SK-N-SH (cell line): ENCODE measurements at regions not wholly inside any gene's neighbourhood (a gene's known extent, or its start where the extent isn't known, plus 50 kb on each side); places are given as distances from the start of the nearest gene placed in this dataset.

ENCODE experiments used
- CTCF ChIA-PET: fragments of 300-600, 350-600 bp; formaldehyde crosslinking; extraction: SDS; loops from one replicate; lab custom pipeline; 2021; lab: Yijun Ruan, JAX
- POLR2A ChIA-PET: fragments of 350-600 bp; sonication (Branson Sonifier 250); formaldehyde crosslinking; extraction: SDS; loops from one replicate; lab custom pipeline; 2020; ENCODE audit warnings: antibody characterized with exemption, inconsistent platforms; lab: Yijun Ruan, JAX
- DNase-seq: peaks from one replicate; pipeline ENCODE4 v3.0.0; 2012
- H2AFZ ChIP-seq: fragments of 200-600 bp; sonication (generic); 2 replicates; pipeline ENCODE4 v1.8.1; 2016; ENCODE audit warnings: antibody characterized with exemption, mild to moderate bottlenecking, low read depth
- H3F3A ChIP-seq: fragments of 200-600 bp; sonication (generic); replicated peaks from 2 replicates; pipeline ENCODE3; 2016; ENCODE audit warnings: antibody characterized with exemption, mild to moderate bottlenecking; ENCODE audit not compliant: insufficient read depth
- H3K27ac ChIP-seq, 2 experiments: fragments of 200-500 bp in 1 of 2; fragments of 200-600 bp in 1 of 2; sonication (Bioruptor generic) in 1 of 2; sonication (generic), shearing (Covaris generic) in 1 of 2; 2 replicates each; pipeline versions ENCODE4 v1.5.1 to v1.6.1; 2014 to 2016; ENCODE audit warnings: low read depth in 2 of 2, inconsistent platforms in 1 of 2, low read length in 1 of 2, mild to moderate bottlenecking in 1 of 2, mixed read lengths in 1 of 2
- H3K27me3 ChIP-seq: fragments of 200-600 bp; sonication (generic), shearing (Covaris generic); 2 replicates; pipeline ENCODE4 v1.6.1; 2016; ENCODE audit warnings: mixed run types; ENCODE audit not compliant: insufficient read depth
- H3K36me3 ChIP-seq, 2 experiments: fragments of 200-500 bp in 1 of 2; fragments of 200-600 bp in 1 of 2; sonication (Bioruptor generic) in 1 of 2; sonication (generic) in 1 of 2; replicated peaks in 1 of 2; 2 replicates each; pipeline versions ENCODE3 to v1.5.1; 2014 to 2016; ENCODE audit warnings: low read length in 1 of 2, mild to moderate bottlenecking in 1 of 2; ENCODE audit not compliant: insufficient read depth in 2 of 2, control insufficient read depth in 1 of 2
- H3K4me1 ChIP-seq, 2 experiments: fragments of 200-500 bp in 1 of 2; fragments of 200-600 bp in 1 of 2; sonication (Bioruptor generic) in 1 of 2; sonication (generic), shearing (Covaris generic) in 1 of 2; 2 replicates each; pipeline versions ENCODE4 v1.5.1 to v1.6.1; 2014 to 2016; ENCODE audit warnings: low read depth in 1 of 2, low read length in 1 of 2, mixed run types in 1 of 2; ENCODE audit not compliant: insufficient read depth in 2 of 2, control insufficient read depth in 1 of 2
- H3K4me2 ChIP-seq: fragments of 200-600 bp; sonication (generic), shearing (Covaris generic); 2 replicates; pipeline ENCODE4 v1.6.1; 2017; ENCODE audit warnings: mixed run types
- H3K4me3 ChIP-seq, 2 experiments: fragments of 200-500 bp in 1 of 2; fragments of 200-600 bp in 1 of 2; sonication (Bioruptor generic) in 1 of 2; sonication (generic), shearing (Covaris generic) in 1 of 2; 2 replicates each; pipeline versions ENCODE4 v1.5.1 to v1.8.1; 2014 to 2016; ENCODE audit warnings: low read depth in 2 of 2, inconsistent platforms in 1 of 2, low read length in 1 of 2, mild to moderate bottlenecking in 1 of 2, mixed read lengths in 1 of 2, moderate library complexity in 1 of 2
- H3K79me2 ChIP-seq: fragments of 200-600 bp; sonication (generic); 2 replicates; pipeline ENCODE4 v1.8.1; 2017; ENCODE audit warnings: mild to moderate bottlenecking; ENCODE audit not compliant: insufficient read depth
- H3K9ac ChIP-seq: fragments of 200-600 bp; sonication (generic); 2 replicates; pipeline ENCODE4 v1.6.1; 2017; ENCODE audit warnings: mixed run types
- H3K9me2 ChIP-seq: fragments of 200-600 bp; sonication (generic); 2 replicates; pipeline ENCODE4 v1.6.1; 2017; ENCODE audit warnings: mixed run types
- H3K9me3 ChIP-seq: fragments of 200-600 bp; sonication (generic); 2 replicates; pipeline ENCODE4 v1.6.1; 2017; ENCODE audit warnings: mixed run types, mild to moderate bottlenecking, moderate library complexity
- H4K20me1 ChIP-seq: fragments of 200-600 bp; sonication (generic); 2 replicates; pipeline ENCODE4 v1.6.1; 2017; ENCODE audit warnings: mild to moderate bottlenecking, mixed run types; ENCODE audit not compliant: insufficient read depth
- CHD2 ChIP-seq: fragments of 150-350 bp; IDR thresholded peaks from 2 replicates; pipeline ENCODE4 v1.6.1; 2018; ENCODE audit warnings: low read length; ENCODE audit not compliant: partially characterized antibody
- CTCF ChIP-seq: fragments of 200-600 bp; sonication (generic); IDR thresholded peaks from 2 replicates; pipeline ENCODE4 v1.6.1; 2017; ENCODE audit warnings: antibody characterized with exemption, mild to moderate bottlenecking, moderate library complexity
- ELF1 ChIP-seq: IDR thresholded peaks from 2 replicates; pipeline ENCODE4 v1.4.0; 2012
- EP300 ChIP-seq, 2 experiments: IDR thresholded peaks; 2 replicates each; pipeline versions ENCODE4 v1.4.0 to v1.6.1; 2012; ENCODE audit warnings: borderline replicate concordance in 1 of 2, low read depth in 1 of 2, low read length in 1 of 2
- EZH2phosphoT487 ChIP-seq: fragments of 200-600 bp; sonication (generic); IDR thresholded peaks from 2 replicates; pipeline ENCODE4 v1.6.1; 2017; ENCODE audit warnings: low read depth, mixed run types, mild to moderate bottlenecking, antibody characterized with exemption, moderate library complexity, borderline replicate concordance
- FOXM1 ChIP-seq: IDR thresholded peaks from 2 replicates; pipeline ENCODE4 v1.4.0; 2012; ENCODE audit warnings: low read depth, mild to moderate bottlenecking
- GABPA ChIP-seq: IDR thresholded peaks from 2 replicates; pipeline ENCODE4 v1.4.0; 2012; ENCODE audit warnings: low read depth, mild to moderate bottlenecking
- GATA2 ChIP-seq: sonication (generic); formaldehyde crosslinking; IDR thresholded peaks from 2 replicates; pipeline ENCODE4 v1.5.0; 2020; ENCODE audit warnings: mild to moderate bottlenecking, missing genetic modification reagents
- JUND ChIP-seq: IDR thresholded peaks from 2 replicates; pipeline ENCODE4 v1.4.0; 2012
- MEF2A ChIP-seq: IDR thresholded peaks from 2 replicates; pipeline ENCODE4 v1.4.0; 2012; ENCODE audit warnings: low read depth, borderline replicate concordance
- NRF1 ChIP-seq: IDR thresholded peaks from 2 replicates; pipeline ENCODE4 v1.6.1; 2012; ENCODE audit warnings: low read depth, mild to moderate bottlenecking, low read length
- RAD21 ChIP-seq: IDR thresholded peaks from 2 replicates; pipeline ENCODE4 v1.6.1; 2012; ENCODE audit warnings: mild to moderate bottlenecking, low read length
- RCOR1 ChIP-seq: fragments of 150-350 bp; IDR thresholded peaks from 2 replicates; pipeline ENCODE4 v1.6.1; 2017; ENCODE audit warnings: antibody characterized with exemption, low read length
- REST ChIP-seq: IDR thresholded peaks from 2 replicates; pipeline ENCODE4 v1.6.1; 2012; ENCODE audit warnings: mild to moderate bottlenecking, low read depth, low read length, moderate library complexity
- SIN3A ChIP-seq: IDR thresholded peaks from 2 replicates; pipeline ENCODE4 v1.6.1; 2012; ENCODE audit warnings: low read depth, mild to moderate bottlenecking, low read length, moderate library complexity, borderline replicate concordance
- SMC3 ChIP-seq: IDR thresholded peaks from 2 replicates; pipeline ENCODE4 v1.6.1; 2012; ENCODE audit warnings: low read depth, low read length, improper control_type of control experiment
- TAF1 ChIP-seq: IDR thresholded peaks from 2 replicates; pipeline ENCODE4 v1.6.1; 2012; ENCODE audit warnings: low read depth, mild to moderate bottlenecking, low read length, moderate library complexity, borderline replicate concordance
- TEAD4 ChIP-seq: IDR thresholded peaks from 2 replicates; pipeline ENCODE4 v1.4.0; 2012; ENCODE audit warnings: mild to moderate bottlenecking, borderline replicate concordance; ENCODE audit not compliant: insufficient read depth
- USF2 ChIP-seq: fragments of 150-350 bp; IDR thresholded peaks from 2 replicates; pipeline ENCODE4 v1.6.1; 2017; ENCODE audit warnings: antibody characterized with exemption, low read length, low read depth, borderline replicate concordance
- WGBS: methylation state at CpG from one replicate; pipeline ENCODE4 v1.1.6; 2017; ENCODE audit warnings: low lambda C conversion rate; 5-methylcytosine and 5-hydroxymethylcytosine counted together

GRCh38 chr10:24115403-24115802 lies 93.5 kb upstream of the KIAA1217 start:
- DNase-seq = no peak
- Histone ChIP-seq H3K4me3 (no peak overlapping the region), H3K9me3 (no peaks in the 10 kb centered on the region), H4K20me1 (no peaks in the 10 kb centered on the region), H3K4me2 (no peak overlapping the region), H3K4me1 (peaks cover 11 to 15% of the 10 kb centered on the region in 2 experiments; a peak in 3 of 4 replicates), H3K27ac (no peak overlapping the region), H3K36me3 (no peaks in the 10 kb centered on the region), H3K9me2 (no peaks in the 10 kb centered on the region), H3K27me3 (no peaks in the 10 kb centered on the region), H2AFZ (no peak overlapping the region), H3K9ac (no peak overlapping the region), H3K79me2 (no peaks in the 10 kb centered on the region), H3F3A (no peaks in the 10 kb centered on the region)
- 80% methylated on average over 1 of the region's 1 CpG for WGBS
- CTCF ChIA-PET = interaction anchor here (1.7 to 1.8 kb wide), 2 partner anchors 10 to 121 kb away, joined by 4 to 6 read pairs; no protein-coding TSS in a partner anchor
- POLR2A ChIA-PET = interaction anchor here (0.6 kb wide), 1 partner anchor 43 kb away, joined by 3 read pairs; no protein-coding TSS in a partner anchor
- TF ChIP-seq TAF1 (no peak), RCOR1 (no peak), EZH2phosphoT487 (no peak), SIN3A (no peak), SMC3 (no peak), GATA2 (CRISPR knock-in tag) (no peak), USF2 (no peak), CHD2 (no peak), FOXM1 (no peak), EP300 (IDR thresholded peaks at IDR 0.05; ENCODE audit: borderline replicate concordance in 1 of 2, low read depth in 1 of 2, low read length in 1 of 2) (no peak), MEF2A (no peak), NRF1 (no peak), JUND (no peak), REST (no peak), TEAD4 (no peak), GABPA (no peak), CTCF (no peak), RAD21 (no peak), ELF1 (no peak)
